ENCODE measurements at regions not wholly inside any gene's neighbourhood (a gene's known extent, or its start where the extent isn't known, plus 50 kb on each side); places are given as distances from the start of the nearest gene placed in this dataset.
A peak's percentile ranks its signal among the peaks of the same experiment; 100 is the strongest.
"Not testable (repeated sequence)": the region's sequence is repeated elsewhere in the genome, so short reads cannot be mapped to it uniquely, and the experiment has no call there.

GRCh38 chr11:110856996-110857812 is 145.0 kb upstream of the ARHGAP20 start:
- no peak overlapping the region for H3K27ac ChIP-seq
- no peak for DNase-seq (ENCODE audit: low read depth, low spot score)

GRCh38 chr11:110856340-110856739 is 144.1 kb upstream of the ARHGAP20 start:
- no peak for DNase-seq (ENCODE audit: low read depth, low spot score)
- H3K27ac ChIP-seq, result no peak overlapping the region

GRCh38 chr11:110855191-110855590 is 143.0 kb upstream of the ARHGAP20 start:
- DNase-seq (ENCODE audit: low read depth, low spot score), result no peak

DNA sequence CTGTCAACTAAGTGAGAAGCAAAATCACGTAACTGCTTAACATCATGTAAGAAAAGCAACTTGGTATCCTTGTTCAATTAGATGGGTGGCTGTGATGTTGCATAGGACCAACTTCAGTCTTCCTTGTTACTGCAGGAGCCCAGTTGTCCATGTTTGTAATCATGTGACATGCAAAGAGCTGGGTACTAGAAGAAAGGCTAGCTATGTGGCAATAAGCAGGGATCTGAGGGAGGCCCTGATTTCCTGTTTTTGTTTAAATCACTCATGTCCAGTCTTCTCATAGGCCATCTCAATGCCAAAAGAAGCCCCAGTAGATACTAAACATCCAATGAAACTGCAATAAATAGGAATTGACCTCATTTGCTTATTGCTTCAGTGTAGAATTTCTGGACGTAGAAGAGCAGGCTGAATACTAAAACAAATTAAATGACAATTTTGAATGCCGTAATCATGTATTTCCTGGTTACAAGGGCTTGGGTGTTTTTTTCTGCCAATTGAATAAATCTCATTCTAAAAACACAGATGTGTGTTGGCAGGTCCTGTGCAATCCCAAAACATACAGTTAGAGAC is 140.8 kb upstream of the ARHGAP20 start:
- DNase-seq (ENCODE audit: low read depth, low spot score), result no peak
- H3K27ac ChIP-seq, result no peak overlapping the region

More at GRCh38 chr11:110855191-110855590, 143.0 kb upstream of the ARHGAP20 start:
- no peak overlapping the region for H3K27ac ChIP-seq

- DNase-seq (ENCODE audit: low read depth, low spot score), result no peak
- no peak overlapping the region for H3K27ac ChIP-seq
These were observed 138.6 kb upstream of the ARHGAP20 start for GRCh38 chr11:110850846-110851245.

DNA sequence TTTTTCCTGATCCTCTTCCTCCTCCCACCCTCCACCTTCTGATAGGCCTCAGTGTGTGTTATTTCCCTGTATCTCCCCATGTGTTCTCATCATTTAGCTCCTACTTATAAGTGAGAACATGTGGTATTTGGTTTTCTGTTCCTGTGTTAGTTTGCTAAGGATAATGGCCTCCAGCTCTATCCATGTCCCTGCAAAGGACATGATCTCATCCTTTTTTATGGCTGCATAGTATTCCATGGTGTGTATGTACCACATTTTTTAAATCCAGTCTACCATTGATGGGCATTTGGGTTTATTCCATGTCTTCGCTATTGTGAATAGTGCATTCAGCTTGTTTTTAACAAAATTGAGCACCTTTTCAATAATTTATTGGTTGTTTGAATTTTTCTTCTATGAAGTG is 130.8 kb upstream of the ARHGAP20 start:
- DNase-seq (ENCODE audit: low read depth, low spot score); H3K27ac ChIP-seq: not testable (repeated sequence)

GRCh38 chr11:110838808-110839207 is 126.6 kb upstream of the ARHGAP20 start:
- no peak for DNase-seq (ENCODE audit: low read depth, low spot score)
- no peak overlapping the region for H3K27ac ChIP-seq

DNA sequence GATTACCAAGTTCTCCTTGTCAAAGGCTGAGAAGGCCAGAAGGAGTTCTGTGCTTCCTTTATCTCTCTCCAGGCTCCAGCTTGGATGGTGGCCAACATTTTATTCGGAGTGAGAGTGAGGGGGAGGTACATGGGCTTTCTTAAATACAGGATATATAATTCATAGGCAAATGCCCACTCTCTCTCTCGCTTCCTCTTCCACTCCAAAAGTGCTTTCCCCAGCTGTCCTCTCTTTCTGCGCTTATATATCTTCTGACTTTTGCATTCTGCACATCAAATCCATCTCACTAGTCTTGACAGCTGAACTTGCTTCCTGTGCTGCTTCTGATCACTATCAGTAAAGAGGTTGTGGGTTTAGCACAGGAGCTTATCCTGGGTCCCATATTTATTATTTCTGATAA is 125.4 kb upstream of the ARHGAP20 start:
- no peak for DNase-seq (ENCODE audit: low read depth, low spot score)
- no peak overlapping the region for H3K27ac ChIP-seq

DNA sequence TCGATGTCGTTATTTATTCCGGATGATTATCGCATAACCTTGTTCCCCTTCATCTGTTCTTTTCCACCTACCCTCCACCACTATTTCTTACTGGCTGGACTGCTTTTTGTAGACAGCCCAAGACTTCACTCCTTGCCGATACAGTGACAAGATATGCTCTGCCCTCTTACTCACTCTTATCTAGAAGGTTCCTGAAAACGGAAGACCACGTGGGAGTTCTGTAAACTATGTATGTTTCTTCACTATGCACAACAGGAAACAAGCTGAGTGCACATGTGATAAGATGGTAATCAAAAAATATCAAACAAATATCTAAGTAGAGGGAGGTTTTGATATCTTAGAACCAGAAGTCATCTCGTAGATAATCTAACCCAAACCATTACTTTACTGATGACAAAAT is 122.9 kb upstream of the ARHGAP20 start:
- no peak overlapping the region for H3K27ac ChIP-seq
- no peak for DNase-seq (ENCODE audit: low read depth, low spot score)

GRCh38 chr11:110833033-110833484 is 120.8 kb upstream of the ARHGAP20 start:
- peak; percentile 74 for DNase-seq (ENCODE audit: low read depth, low spot score)
- peak overlapping the region; percentile 65 for H3K27ac ChIP-seq

GRCh38 chr11:110832539-110832938 is 120.3 kb upstream of the ARHGAP20 start:
- no peak for DNase-seq (ENCODE audit: low read depth, low spot score)
- H3K27ac ChIP-seq, result peak overlapping the region; percentile 65

DNA sequence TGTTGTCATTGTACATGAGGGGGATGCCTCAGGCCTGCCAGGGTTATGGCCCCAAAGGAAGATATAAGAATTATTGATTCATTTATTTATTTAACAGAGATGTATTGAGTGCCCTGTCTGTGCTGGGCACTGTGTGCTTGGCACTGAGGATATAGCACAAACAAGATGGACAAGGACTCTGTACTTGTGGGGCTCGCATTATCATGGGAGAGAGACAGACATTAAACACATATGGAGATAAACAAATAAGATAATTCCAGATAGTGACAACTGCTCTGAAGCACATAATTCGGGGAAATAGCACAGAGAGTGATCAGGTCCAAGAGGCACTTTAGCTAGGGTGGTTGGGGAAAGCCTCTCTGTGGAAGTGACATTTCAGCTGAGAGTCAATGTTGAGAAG is 119.8 kb upstream of the ARHGAP20 start:
- H3K27ac ChIP-seq, result peak overlapping the region; percentile 65

DNA sequence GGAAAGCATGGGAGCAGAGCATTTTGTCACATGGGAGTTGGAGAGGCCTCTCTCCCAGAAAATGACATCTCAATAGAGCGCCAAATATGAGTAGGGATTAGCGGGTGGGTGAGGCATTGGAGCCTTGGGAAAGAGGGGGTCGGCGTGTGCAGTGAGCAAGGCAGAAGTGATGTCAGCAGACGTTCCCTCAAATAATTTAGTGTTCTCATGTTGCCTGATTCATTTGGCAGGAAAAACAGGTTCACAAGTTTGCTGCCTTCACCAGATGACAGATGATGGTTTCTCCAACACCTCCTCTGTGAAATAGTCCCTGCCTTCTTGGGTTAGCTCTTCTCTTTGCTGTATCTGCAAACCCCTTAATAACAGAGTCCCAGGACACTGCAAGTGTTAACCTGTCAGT is 118.5 kb upstream of the ARHGAP20 start:
- peak overlapping the region; percentile 12 for H3K27ac ChIP-seq
- peak; percentile 43 for DNase-seq (ENCODE audit: low read depth, low spot score)

More for the DNA sequence above, 119.8 kb upstream of the ARHGAP20 start:
- no peak for DNase-seq (ENCODE audit: low read depth, low spot score)

GRCh38 chr11:110830344-110830743 is 118.1 kb upstream of the ARHGAP20 start:
- peak overlapping the region; percentile 12 for H3K27ac ChIP-seq
- no peak for DNase-seq (ENCODE audit: low read depth, low spot score)

GRCh38 chr11:110829873-110830272 is 117.6 kb upstream of the ARHGAP20 start:
- peak overlapping the region; percentile 12 for H3K27ac ChIP-seq
- DNase-seq (ENCODE audit: low read depth, low spot score), result no peak

DNA sequence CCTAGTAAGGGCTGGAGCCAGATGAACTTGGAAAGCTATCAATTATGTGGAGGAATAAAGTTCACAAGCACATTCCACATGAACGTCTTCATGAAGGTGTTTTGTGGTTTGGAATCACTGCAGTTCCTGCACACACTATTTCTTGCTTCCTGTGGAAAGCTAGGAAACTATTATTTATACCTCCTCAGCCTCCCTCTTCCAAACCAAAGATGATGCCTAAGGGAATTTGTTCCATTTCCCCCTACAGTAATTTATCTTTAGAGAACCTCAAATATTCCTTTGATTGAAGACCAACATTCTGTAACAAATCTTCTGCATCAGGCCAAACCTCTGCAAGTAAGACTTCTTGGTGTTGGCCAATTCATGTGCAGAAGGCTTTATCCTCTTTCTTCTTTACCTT is 115.8 kb upstream of the ARHGAP20 start:
- H3K27ac ChIP-seq, result no peak overlapping the region
- DNase-seq (ENCODE audit: low read depth, low spot score), result no peak

DNA sequence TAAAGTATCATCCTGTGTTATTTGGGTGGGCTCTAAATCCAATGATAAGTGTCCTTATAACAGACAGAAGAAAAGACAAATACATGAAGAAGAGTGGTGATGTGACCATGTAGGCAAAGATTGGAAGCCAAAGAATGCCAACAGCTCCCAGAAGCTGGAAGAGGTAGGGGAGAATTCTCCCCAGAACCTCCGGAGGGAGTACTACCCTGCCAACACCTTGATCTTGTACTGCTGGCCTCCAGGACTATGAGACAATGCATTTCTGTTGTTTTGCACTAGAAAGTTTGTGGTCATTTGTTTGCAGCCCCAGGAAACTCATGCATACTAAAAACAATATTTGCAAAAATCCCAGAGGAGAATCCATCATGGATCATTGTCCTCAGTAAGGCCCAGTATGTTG is 115.0 kb upstream of the ARHGAP20 start:
- no peak for DNase-seq (ENCODE audit: low read depth, low spot score)
- no peak overlapping the region for H3K27ac ChIP-seq

GRCh38 chr11:110824912-110825620 is 112.8 kb upstream of the ARHGAP20 start:
- no peak overlapping the region for H3K27ac ChIP-seq
- no peak for DNase-seq (ENCODE audit: low read depth, low spot score)

DNA sequence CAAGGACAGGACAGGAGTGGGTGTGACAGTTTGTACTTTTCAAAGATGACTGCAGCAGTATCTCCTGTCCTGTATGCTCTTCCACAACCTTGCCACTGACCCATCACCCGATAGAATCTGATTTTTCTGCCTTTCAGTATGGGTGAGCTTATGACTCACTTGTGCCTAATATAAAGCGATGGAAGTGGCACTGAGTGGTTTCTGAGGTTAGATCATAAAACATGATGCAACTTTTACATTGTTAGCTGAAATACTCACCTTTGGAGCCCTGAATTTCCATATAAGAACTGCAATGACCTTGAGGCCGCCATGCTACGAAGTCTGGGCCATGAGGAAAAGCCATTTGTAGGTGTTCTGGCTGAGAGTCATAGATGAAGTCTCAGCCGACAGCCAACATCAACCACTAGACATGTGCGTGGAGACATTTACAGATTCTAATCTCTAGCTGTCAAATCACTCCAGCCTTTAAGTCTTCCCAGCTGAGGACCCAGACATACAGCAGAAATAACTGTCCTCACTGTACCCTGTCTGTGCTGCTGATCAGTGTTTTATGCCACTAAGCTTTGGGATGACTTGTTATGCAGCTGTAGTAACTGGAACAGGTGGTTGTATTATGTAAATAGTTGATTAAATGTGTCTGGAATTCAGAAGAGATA is 105.9 kb upstream of the ARHGAP20 start:
- peak overlapping the region; percentile 63 for H3K27ac ChIP-seq
- peak; percentile 71 for DNase-seq (ENCODE audit: low read depth, low spot score)

DNA sequence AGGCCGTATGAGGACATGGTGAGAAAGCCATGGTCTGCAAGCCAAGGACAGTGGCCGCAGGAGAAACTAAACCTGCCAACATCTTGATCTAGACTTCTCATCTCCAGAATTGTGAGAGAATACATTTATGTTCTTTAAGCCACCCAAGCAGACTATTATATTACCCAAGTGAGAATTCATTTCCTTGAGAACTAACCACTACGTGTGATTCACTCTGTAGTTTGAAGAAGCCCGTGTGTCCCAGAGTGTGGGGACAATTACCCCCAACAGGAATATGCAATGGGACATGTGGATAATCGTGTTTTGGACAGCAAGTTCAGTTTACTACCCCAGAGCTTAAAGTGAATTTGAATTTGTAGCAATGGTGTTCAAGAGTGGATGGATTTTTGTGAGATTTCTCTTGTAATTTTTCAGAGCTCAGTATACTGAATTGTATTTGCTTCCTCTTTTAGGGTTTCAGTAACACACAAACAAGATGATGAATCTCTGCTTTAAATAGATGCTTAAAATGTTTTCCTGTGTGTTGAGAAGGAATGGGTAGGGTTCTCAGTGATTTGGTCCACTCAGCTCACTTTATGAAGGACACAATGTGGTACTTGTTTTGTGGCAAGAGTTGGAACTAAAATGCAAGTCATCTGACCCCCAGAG is 100.0 kb upstream of the ARHGAP20 start:
- DNase-seq (ENCODE audit: low read depth, low spot score), result no peak
- H3K27ac ChIP-seq, result no peak overlapping the region

Measured in epithelial cell of prostate (primary cell).